22Rv1 (cell line): ENCODE measurements at regions not wholly inside any gene's neighbourhood (a gene's known extent, or its start where the extent isn't known, plus 50 kb on each side); places are given as distances from the start of the nearest gene placed in this dataset.

ENCODE experiments used
- H3K27ac ChIP-seq: fragments of 450-650 bp; 2 replicates; pipeline ENCODE4 v1.5.1; 2017
- CTCF ChIP-seq: fragments of 450-650 bp; IDR thresholded peaks from 2 replicates; pipeline ENCODE4 v1.5.1; 2017; ENCODE audit warnings: mild to moderate bottlenecking
- ZFX ChIP-seq: fragments of 450-650 bp; IDR thresholded peaks from 2 replicates; pipeline ENCODE4 v1.6.1; 2017; ENCODE audit warnings: antibody characterized with exemption, borderline replicate concordance

GRCh38 chr5:88051148-88051547 lies 217.5 kb downstream of the TMEM161B start:
- TF ChIP-seq CTCF, result no peak
- no peak for TF ChIP-seq ZFX
- H3K27ac ChIP-seq, result no peak overlapping the region

- H3K27ac ChIP-seq, result no peak overlapping the region
- TF ChIP-seq ZFX (no peak), CTCF (no peak)
Observed at GRCh38 chr5:88049737-88050136, 218.9 kb downstream of the TMEM161B start.

- H3K27ac ChIP-seq, result no peak overlapping the region
- TF ChIP-seq CTCF (no peak), ZFX (no peak)
Observed at GRCh38 chr5:88049156-88049555, 219.5 kb downstream of the TMEM161B start.

GRCh38 chr5:88045931-88046461 lies 222.6 kb downstream of the TMEM161B start:
- TF ChIP-seq ZFX (no peak), CTCF (no peak)
- H3K27ac ChIP-seq, result no peak overlapping the region

- H3K27ac ChIP-seq, result no peak overlapping the region
- TF ChIP-seq CTCF (no peak), ZFX (no peak)
Observed at GRCh38 chr5:88045165-88045564, 223.5 kb downstream of the TMEM161B start.

GRCh38 chr5:88034520-88034919 lies 234.1 kb downstream of the TMEM161B start:
- H3K27ac ChIP-seq, result no peak overlapping the region
- TF ChIP-seq CTCF (no peak), ZFX (no peak)

GRCh38 chr5:88033191-88033590 lies 235.5 kb downstream of the TMEM161B start:
- peak overlapping the region; percentile 64 for H3K27ac ChIP-seq
- TF ChIP-seq CTCF, result no peak
- no peak for TF ChIP-seq ZFX
